GM23338 (cell line): ENCODE measurements at regions not wholly inside any gene's neighbourhood (a gene's known extent, or its start where the extent isn't known, plus 50 kb on each side); places are given as distances from the start of the nearest gene placed in this dataset.
"Not testable (repeated sequence)": the region's sequence is repeated elsewhere in the genome, so short reads cannot be mapped to it uniquely, and the experiment has no call there.

Experiments used
- ATAC-seq: fragments of 200-7000 bp; cut with Tn5 transposase; 3 replicates; pipeline ENCODE4 v1.9.1; 2020
- DNase-seq: peaks from one replicate; pipeline ENCODE4 v3.0.0-alpha.2; 2015; ENCODE audit warnings: low spot score
- H2AFZ ChIP-seq: fragments of 200-600 bp; sonication (generic); 2 replicates; pipeline ENCODE4 v1.8.0; 2016; ENCODE audit warnings: antibody characterized with exemption, mild to moderate bottlenecking, moderate library complexity
- H3F3A ChIP-seq: fragments of 200-600 bp; sonication (generic); replicated peaks from 2 replicates; pipeline ENCODE4 v1.8.0; 2017; ENCODE audit warnings: antibody characterized with exemption, mixed run types, low read depth
- H3K27ac ChIP-seq: fragments of 200-600 bp; sonication (generic); 2 replicates; pipeline ENCODE4 v1.6.1; 2016; ENCODE audit warnings: low read depth
- H3K27me3 ChIP-seq: fragments of 200-600 bp; sonication (generic); 2 replicates; pipeline ENCODE4 v1.8.0; 2016; ENCODE audit warnings: mild to moderate bottlenecking, mixed run types, moderate library complexity; ENCODE audit not compliant: insufficient read depth
- H3K36me3 ChIP-seq: fragments of 200-600 bp; sonication (generic); 2 replicates; pipeline ENCODE4 v1.8.0; 2016; ENCODE audit warnings: mild to moderate bottlenecking; ENCODE audit not compliant: insufficient read depth
- H3K4me1 ChIP-seq: fragments of 200-600 bp; sonication (generic); 2 replicates; pipeline ENCODE4 v1.8.0; 2016; ENCODE audit warnings: mild to moderate bottlenecking, moderate library complexity; ENCODE audit not compliant: insufficient read depth
- H3K4me2 ChIP-seq: fragments of 200-600 bp; sonication (generic); 2 replicates; pipeline ENCODE4 v1.7.1; 2017; ENCODE audit warnings: mixed run types
- H3K4me3 ChIP-seq: fragments of 200-600 bp; sonication (generic); 2 replicates; pipeline ENCODE4 v1.6.1; 2016; ENCODE audit warnings: mixed run types
- H3K79me2 ChIP-seq: fragments of 200-600 bp; sonication (generic); replicated peaks from 2 replicates; pipeline ENCODE4 v1.8.0; 2017; ENCODE audit warnings: mild to moderate bottlenecking; ENCODE audit not compliant: insufficient read depth
- H3K9me2 ChIP-seq: fragments of 200-600 bp; sonication (generic); 2 replicates; pipeline ENCODE4 v1.8.0; 2017; ENCODE audit not compliant: insufficient read depth
- H4K20me1 ChIP-seq: fragments of 200-600 bp; sonication (generic); replicated peaks from 2 replicates; pipeline ENCODE4 v1.8.0; 2017; ENCODE audit warnings: mild to moderate bottlenecking; ENCODE audit not compliant: insufficient read depth
- H3K27ac Mint-ChIP-seq: 2 replicates; pipeline ENCODE4 v1.8.0; 2020; ENCODE audit warnings: inconsistent platforms, mild to moderate bottlenecking, moderate library complexity, mixed read lengths
- H3K27me3 Mint-ChIP-seq: 3 replicates; pipeline ENCODE4 v1.8.0; 2022; ENCODE audit warnings: low read depth, mild to moderate bottlenecking, moderate library complexity, mixed read lengths, inconsistent platforms; ENCODE audit not compliant: insufficient read depth, poor library complexity
- H3K36me3 Mint-ChIP-seq: 3 replicates; pipeline ENCODE4 v1.8.0; 2021; ENCODE audit warnings: low read depth, mild to moderate bottlenecking, inconsistent platforms, moderate library complexity, mixed read lengths
- H3K4me1 Mint-ChIP-seq: 3 replicates; pipeline ENCODE4 v1.8.0; 2020; ENCODE audit warnings: mild to moderate bottlenecking, inconsistent platforms, mixed read lengths
- H3K4me3 Mint-ChIP-seq: 3 replicates; pipeline ENCODE4 v1.8.0; 2021; ENCODE audit warnings: moderate library complexity, mild to moderate bottlenecking, inconsistent platforms, mixed read lengths
- H3K9me3 Mint-ChIP-seq: 3 replicates; pipeline ENCODE4 v1.8.0; 2020; ENCODE audit warnings: moderate library complexity, mild to moderate bottlenecking, inconsistent platforms, mixed read lengths
- CREB1 ChIP-seq: fragments of 250-450 bp; sonication (Bioruptor Pico); IDR thresholded peaks from 2 replicates; pipeline ENCODE4 v1.5.0; 2020; ENCODE audit warnings: low read depth, mild to moderate bottlenecking, moderate library complexity
- EZH2 ChIP-seq: fragments of 200-600 bp; sonication (generic); IDR thresholded peaks from one replicate; pipeline ENCODE4 v1.8.0; 2017; ENCODE audit warnings: antibody characterized with exemption, mild to moderate bottlenecking, low read depth; ENCODE audit not compliant: unreplicated experiment
- EZH2phosphoT487 ChIP-seq: fragments of 200-600 bp; sonication (generic); IDR thresholded peaks from one replicate; pipeline ENCODE4 v1.8.1; 2018; ENCODE audit warnings: antibody characterized with exemption; ENCODE audit not compliant: unreplicated experiment
- JUNB ChIP-seq: IDR thresholded peaks from one replicate; pipeline ENCODE4 v1.6.1; 2016; ENCODE audit warnings: antibody characterized with exemption; ENCODE audit not compliant: unreplicated experiment
- NANOG ChIP-seq: IDR thresholded peaks from 2 replicates; pipeline ENCODE4 v1.6.1; 2016; ENCODE audit warnings: antibody characterized with exemption, borderline replicate concordance
- POLR2AphosphoS5 ChIP-seq: IDR thresholded peaks from 2 replicates; pipeline ENCODE4 v1.6.1; 2016; ENCODE audit warnings: antibody characterized with exemption, low read depth
- STAT1 ChIP-seq: IDR thresholded peaks from one replicate; pipeline ENCODE4 v1.6.1; 2016; ENCODE audit warnings: antibody characterized with exemption; ENCODE audit not compliant: unreplicated experiment
- ZNF114 ChIP-seq: fragments of 250-450 bp; sonication (Bioruptor Pico); IDR thresholded peaks from 2 replicates; pipeline ENCODE4 v1.5.0; 2020; ENCODE audit warnings: mild to moderate bottlenecking, moderate library complexity
- ZNF331 ChIP-seq: fragments of 250-450 bp; sonication (Bioruptor Pico); IDR thresholded peaks from 2 replicates; pipeline ENCODE4 v1.5.0; 2020; ENCODE audit warnings: low read depth, mild to moderate bottlenecking, moderate library complexity
- TF ChIP-seq, protein P1 (sequence below): IDR thresholded peaks from one replicate; pipeline ENCODE4 v1.6.1; 2018; ENCODE audit warnings: antibody characterized with exemption; ENCODE audit not compliant: unreplicated experiment
- TF ChIP-seq, protein P2 (sequence below): IDR thresholded peaks from 2 replicates; pipeline ENCODE4 v1.6.1; 2016; ENCODE audit warnings: antibody characterized with exemption
- TF ChIP-seq, protein P3 (sequence below), 2 experiments: fragments of 200-600 bp in 1 of 2; sonication (generic) in 1 of 2; conservative IDR thresholded peaks; 2 replicates each; pipeline versions ENCODE4 v1.5.1 to v1.6.1; 2016 to 2017; ENCODE audit warnings: antibody characterized with exemption in 2 of 2, low read depth in 2 of 2, mild to moderate bottlenecking in 2 of 2, moderate library complexity in 1 of 2

DNA sequence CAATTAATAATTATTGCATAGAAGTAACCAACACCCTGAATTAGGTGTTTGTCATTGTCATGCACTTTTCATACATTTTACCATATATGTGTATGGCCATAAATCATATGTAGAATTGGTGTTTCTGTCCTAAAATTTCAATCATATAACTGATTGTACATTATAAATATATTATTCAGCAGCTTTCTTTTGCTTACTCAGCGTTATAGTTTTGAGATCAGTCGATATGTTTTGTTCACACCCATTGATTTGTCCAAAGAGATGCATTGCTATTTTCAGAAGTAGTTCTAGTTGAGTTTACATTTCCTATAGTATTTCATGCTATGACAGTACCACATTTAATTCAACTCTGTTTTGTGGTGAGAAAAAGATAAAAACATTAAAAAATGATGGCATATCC is 50.5 kb upstream of the PARP4 start:
- Histone ChIP-seq H3K4me3 (no peak overlapping the region), H3K27ac (no peak overlapping the region), H3K9me2 (no peaks in the 10 kb centered on the region), H3K36me3 (no peaks in the 10 kb centered on the region), H3F3A (no peaks in the 10 kb centered on the region), H3K4me2 (no peak overlapping the region), H3K79me2 (no peaks in the 10 kb centered on the region), H4K20me1 (no peaks in the 10 kb centered on the region), H3K27me3 (no peaks in the 10 kb centered on the region), H2AFZ (no peak overlapping the region), H3K4me1 (no peaks in the 10 kb centered on the region)
- no peak for TF ChIP-seq EZH2phosphoT487
- no peak for TF ChIP-seq STAT1
- TF ChIP-seq JUNB, result no peak
- no peaks in the 10 kb centered on the region for H3K4me1 Mint-ChIP-seq
- no peak overlapping the region for H3K4me3 Mint-ChIP-seq
- H3K27me3 Mint-ChIP-seq, result no peaks in the 10 kb centered on the region
- ATAC-seq (no peak), DNase-seq (no peak)
- H3K9me3 Mint-ChIP-seq, result no peaks in the 10 kb centered on the region; the same call in 1 of the 3 replicates
- no peak overlapping the region for H3K27ac Mint-ChIP-seq
- peaks cover 11% of the 10 kb centered on the region for H3K36me3 Mint-ChIP-seq

DNA sequence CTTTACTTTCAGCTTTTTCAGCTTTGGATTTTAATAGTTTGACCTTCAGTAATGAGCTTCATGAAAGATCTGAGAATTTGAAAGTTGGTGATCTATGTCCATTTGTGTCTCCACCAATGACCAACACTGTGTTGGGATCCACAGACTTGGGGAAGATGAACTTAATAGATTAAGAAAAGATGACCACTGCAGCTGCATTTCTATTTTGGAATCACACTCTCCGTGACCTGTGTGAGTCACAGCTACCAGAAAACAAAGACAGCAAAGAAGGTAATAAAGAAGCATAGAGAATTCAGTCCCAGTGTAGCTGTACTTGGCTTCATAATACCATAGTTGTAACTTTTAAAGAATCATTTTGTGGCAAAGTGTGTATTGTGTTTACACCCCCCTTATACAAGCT is 51.4 kb upstream of the PARP4 start:
- H3K36me3 ChIP-seq, DNase-seq, H3K4me3 ChIP-seq, H3K4me1 ChIP-seq, H3K79me2 ChIP-seq, H3K27ac Mint-ChIP-seq, H3K27me3 ChIP-seq, H3K27ac ChIP-seq, H2AFZ ChIP-seq, H3K27me3 Mint-ChIP-seq, ATAC-seq, H3F3A ChIP-seq, H3K9me3 Mint-ChIP-seq, H3K4me3 Mint-ChIP-seq, H3K9me2 ChIP-seq, H4K20me1 ChIP-seq, H3K4me2 ChIP-seq, H3K4me1 Mint-ChIP-seq: not testable (repeated sequence)
- peaks cover 11% of the 10 kb centered on the region for H3K36me3 Mint-ChIP-seq

DNA sequence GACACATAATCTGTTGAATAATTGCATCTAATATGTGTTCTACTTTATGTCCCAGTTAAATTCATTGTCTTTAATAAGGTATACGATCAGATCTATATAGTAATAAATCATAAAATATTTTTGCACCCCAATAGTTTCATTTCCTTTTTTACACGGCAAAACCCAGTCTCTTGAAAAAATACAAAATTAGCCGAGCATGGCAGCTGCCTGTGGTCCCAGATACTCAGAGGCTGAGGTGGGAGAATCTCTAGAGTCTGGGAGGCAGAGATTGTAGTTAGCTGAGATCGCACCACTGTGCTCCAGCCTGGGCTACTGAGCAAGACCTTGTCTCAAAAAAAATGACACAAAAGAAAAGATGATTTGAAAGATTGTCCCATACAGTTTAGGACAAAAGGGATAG is 52.3 kb upstream of the PARP4 start:
- Histone ChIP-seq H3K4me2 (no peak overlapping the region), H3K36me3 (no peaks in the 10 kb centered on the region), H3K27me3 (no peaks in the 10 kb centered on the region), H3K9me2 (no peaks in the 10 kb centered on the region), H3F3A (no peaks in the 10 kb centered on the region), H4K20me1 (no peaks in the 10 kb centered on the region), H3K79me2 (no peaks in the 10 kb centered on the region), H3K4me3 (no peak overlapping the region), H3K27ac (no peak overlapping the region), H3K4me1 (no peaks in the 10 kb centered on the region), H2AFZ (no peak overlapping the region)
- Mint-ChIP-seq H3K36me3 (peaks cover 3% of the 10 kb centered on the region), H3K27ac (no peak overlapping the region), H3K27me3 (no peaks in the 10 kb centered on the region), H3K4me1 (no peaks in the 10 kb centered on the region), H3K9me3 (no peaks in the 10 kb centered on the region; the same call in 1 of the 3 replicates), H3K4me3 (no peak overlapping the region)
- ATAC-seq (no peak), DNase-seq (no peak)
- TF ChIP-seq STAT1 (no peak), ZNF331 (CRISPR knock-in tag) (no peak), JUNB (no peak), POLR2AphosphoS5 (no peak), ZNF114 (CRISPR knock-in tag) (no peak), CREB1 (no peak), EZH2 (no peak), EZH2phosphoT487 (no peak), NANOG (no peak)
- TF ChIP-seq, protein P1, sequence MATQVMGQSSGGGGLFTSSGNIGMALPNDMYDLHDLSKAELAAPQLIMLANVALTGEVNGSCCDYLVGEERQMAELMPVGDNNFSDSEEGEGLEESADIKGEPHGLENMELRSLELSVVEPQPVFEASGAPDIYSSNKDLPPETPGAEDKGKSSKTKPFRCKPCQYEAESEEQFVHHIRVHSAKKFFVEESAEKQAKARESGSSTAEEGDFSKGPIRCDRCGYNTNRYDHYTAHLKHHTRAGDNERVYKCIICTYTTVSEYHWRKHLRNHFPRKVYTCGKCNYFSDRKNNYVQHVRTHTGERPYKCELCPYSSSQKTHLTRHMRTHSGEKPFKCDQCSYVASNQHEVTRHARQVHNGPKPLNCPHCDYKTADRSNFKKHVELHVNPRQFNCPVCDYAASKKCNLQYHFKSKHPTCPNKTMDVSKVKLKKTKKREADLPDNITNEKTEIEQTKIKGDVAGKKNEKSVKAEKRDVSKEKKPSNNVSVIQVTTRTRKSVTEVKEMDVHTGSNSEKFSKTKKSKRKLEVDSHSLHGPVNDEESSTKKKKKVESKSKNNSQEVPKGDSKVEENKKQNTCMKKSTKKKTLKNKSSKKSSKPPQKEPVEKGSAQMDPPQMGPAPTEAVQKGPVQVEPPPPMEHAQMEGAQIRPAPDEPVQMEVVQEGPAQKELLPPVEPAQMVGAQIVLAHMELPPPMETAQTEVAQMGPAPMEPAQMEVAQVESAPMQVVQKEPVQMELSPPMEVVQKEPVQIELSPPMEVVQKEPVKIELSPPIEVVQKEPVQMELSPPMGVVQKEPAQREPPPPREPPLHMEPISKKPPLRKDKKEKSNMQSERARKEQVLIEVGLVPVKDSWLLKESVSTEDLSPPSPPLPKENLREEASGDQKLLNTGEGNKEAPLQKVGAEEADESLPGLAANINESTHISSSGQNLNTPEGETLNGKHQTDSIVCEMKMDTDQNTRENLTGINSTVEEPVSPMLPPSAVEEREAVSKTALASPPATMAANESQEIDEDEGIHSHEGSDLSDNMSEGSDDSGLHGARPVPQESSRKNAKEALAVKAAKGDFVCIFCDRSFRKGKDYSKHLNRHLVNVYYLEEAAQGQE, result no peak
- TF ChIP-seq, protein P2, sequence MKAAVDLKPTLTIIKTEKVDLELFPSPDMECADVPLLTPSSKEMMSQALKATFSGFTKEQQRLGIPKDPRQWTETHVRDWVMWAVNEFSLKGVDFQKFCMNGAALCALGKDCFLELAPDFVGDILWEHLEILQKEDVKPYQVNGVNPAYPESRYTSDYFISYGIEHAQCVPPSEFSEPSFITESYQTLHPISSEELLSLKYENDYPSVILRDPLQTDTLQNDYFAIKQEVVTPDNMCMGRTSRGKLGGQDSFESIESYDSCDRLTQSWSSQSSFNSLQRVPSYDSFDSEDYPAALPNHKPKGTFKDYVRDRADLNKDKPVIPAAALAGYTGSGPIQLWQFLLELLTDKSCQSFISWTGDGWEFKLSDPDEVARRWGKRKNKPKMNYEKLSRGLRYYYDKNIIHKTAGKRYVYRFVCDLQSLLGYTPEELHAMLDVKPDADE, result no peak
- TF ChIP-seq, protein P3, sequence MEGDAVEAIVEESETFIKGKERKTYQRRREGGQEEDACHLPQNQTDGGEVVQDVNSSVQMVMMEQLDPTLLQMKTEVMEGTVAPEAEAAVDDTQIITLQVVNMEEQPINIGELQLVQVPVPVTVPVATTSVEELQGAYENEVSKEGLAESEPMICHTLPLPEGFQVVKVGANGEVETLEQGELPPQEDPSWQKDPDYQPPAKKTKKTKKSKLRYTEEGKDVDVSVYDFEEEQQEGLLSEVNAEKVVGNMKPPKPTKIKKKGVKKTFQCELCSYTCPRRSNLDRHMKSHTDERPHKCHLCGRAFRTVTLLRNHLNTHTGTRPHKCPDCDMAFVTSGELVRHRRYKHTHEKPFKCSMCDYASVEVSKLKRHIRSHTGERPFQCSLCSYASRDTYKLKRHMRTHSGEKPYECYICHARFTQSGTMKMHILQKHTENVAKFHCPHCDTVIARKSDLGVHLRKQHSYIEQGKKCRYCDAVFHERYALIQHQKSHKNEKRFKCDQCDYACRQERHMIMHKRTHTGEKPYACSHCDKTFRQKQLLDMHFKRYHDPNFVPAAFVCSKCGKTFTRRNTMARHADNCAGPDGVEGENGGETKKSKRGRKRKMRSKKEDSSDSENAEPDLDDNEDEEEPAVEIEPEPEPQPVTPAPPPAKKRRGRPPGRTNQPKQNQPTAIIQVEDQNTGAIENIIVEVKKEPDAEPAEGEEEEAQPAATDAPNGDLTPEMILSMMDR (conservative IDR thresholded peaks at IDR 0.05; ENCODE audit: low read depth in 2 of 2), result no peak
